GM23338 (cell line): ENCODE measurements at regions not wholly inside any gene's neighbourhood (a gene's known extent, or its start where the extent isn't known, plus 50 kb on each side); places are given as distances from the start of the nearest gene placed in this dataset.

ENCODE experiments used
- CREB1 ChIP-seq: fragments of 250-450 bp; sonication (Bioruptor Pico); IDR thresholded peaks from 2 replicates; pipeline ENCODE4 v1.5.0; 2020; ENCODE audit warnings: low read depth, mild to moderate bottlenecking, moderate library complexity
- CTCF ChIP-seq, 2 experiments: fragments of 200-600 bp in 1 of 2; sonication (generic) in 1 of 2; conservative IDR thresholded peaks; 2 replicates each; pipeline versions ENCODE4 v1.5.1 to v1.6.1; 2016 to 2017; ENCODE audit warnings: antibody characterized with exemption in 2 of 2, low read depth in 2 of 2, mild to moderate bottlenecking in 2 of 2, moderate library complexity in 1 of 2
- EZH2 ChIP-seq: fragments of 200-600 bp; sonication (generic); IDR thresholded peaks from one replicate; pipeline ENCODE4 v1.8.0; 2017; ENCODE audit warnings: antibody characterized with exemption, mild to moderate bottlenecking, low read depth; ENCODE audit not compliant: unreplicated experiment

GRCh38 chr5:121688126-121688525 is 163.6 kb upstream of the FTMT start:
- TF ChIP-seq EZH2 = no peak
- TF ChIP-seq CTCF (conservative IDR thresholded peaks at IDR 0.05; ENCODE audit: low read depth in 2 of 2) = no peak
- TF ChIP-seq CREB1 (CRISPR knock-in tag) = no peak
